HG02571 (cell line): ENCODE measurements at regions not wholly inside any gene's neighbourhood (a gene's known extent, or its start where the extent isn't known, plus 50 kb on each side); places are given as distances from the start of the nearest gene placed in this dataset.
"Not testable (repeated sequence)": the region's sequence is repeated elsewhere in the genome, so short reads cannot be mapped to it uniquely, and the experiment has no call there.

Source experiments
- ATAC-seq: cut with Tn5 transposase; IDR thresholded peaks from one replicate; pipeline ENCODE4 v1.9.1; 2021; ENCODE audit warnings: mild to moderate bottlenecking, moderate library complexity; ENCODE audit not compliant: unreplicated experiment

DNA sequence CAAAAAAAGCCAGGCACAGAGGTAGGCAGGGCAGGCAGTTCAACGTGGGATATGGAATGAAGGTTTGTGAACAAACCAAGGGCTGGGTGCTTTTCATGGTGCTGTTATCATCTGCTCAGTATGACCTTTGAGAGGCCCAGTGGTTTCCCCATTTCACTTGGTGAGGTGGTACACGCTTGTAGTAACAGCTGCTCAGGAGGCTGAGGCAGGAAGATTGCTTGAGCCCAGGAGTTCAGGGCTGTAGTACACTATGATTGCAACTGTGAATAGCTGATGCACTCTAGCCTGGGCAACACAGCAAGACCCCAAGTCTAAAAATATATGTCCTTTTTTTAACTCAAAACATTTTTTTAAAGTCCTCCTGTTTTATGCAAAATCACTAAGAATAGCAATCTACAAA, 174.8 kb downstream of the ENC1 start:
- ATAC-seq: no peak

DNA sequence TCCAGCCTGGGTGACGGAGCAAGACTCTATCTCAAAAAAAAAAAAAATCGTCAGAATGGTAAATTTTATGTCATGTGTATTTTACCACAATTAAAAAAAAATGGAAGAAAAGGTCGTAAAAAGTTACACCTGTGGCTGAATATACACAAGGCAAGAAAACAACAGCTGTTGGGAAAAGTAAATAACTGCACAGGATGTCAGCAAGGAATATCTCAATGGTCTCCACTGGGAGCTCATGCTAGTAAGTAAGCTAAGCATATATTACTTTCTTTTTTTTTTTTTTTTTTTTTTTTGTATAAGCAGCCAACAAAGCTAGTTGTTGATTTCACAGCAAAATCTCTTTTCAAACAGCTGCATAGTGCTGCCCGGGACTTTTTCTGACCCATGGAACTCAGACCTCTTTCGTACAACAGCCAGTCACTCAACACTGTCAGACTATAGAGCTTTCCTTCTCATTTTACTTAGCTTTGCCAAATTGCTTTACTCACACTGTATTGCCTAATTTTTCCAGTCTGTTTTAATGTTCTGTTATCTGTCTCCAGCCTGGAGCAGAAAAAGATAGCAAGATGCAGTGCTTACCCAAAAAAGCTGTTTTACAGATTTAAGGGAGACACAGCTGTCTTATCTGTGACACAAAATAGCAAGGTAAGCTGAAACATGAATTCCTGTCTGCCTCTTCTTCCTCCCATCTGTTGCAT, 175.9 kb downstream of the ENC1 start:
- no peak for ATAC-seq

DNA sequence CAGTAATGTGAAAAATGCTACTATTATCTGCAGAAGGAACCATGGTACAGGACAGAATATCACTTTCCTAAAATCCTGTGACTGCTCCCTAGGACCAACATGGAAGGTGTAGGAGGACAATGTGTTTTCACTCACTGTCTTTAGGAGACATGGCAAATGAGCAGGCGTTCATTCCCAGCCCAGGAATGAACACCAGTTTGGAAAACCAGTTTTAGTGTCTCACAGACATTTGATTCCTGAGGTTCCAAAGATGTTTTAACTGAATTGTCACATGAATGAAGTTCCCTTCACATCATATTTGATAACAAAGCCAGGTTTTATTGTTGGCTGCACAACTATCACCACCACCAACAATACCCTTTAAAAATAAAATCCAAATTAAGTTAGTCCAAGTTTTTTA, 178.2 kb downstream of the ENC1 start:
- no peak for ATAC-seq

DNA sequence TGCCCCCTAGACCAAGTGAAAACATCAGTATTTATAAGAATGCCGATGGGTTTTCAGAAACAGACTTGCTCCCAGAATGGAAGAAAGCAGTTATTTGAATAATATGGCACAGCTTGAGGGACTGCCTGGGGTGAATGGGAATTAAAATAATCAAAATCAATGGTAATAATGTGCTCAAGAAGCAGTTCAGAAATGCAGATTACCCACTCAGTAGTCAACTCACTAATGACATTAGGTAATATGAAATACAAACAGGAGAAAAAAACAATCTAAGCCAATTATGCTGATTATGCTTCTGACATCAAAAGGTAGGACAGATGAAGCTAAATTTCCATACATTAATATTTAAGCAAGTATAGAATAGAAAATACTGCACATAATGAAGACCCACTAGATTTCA, 179.3 kb downstream of the ENC1 start:
- ATAC-seq: no peak

DNA sequence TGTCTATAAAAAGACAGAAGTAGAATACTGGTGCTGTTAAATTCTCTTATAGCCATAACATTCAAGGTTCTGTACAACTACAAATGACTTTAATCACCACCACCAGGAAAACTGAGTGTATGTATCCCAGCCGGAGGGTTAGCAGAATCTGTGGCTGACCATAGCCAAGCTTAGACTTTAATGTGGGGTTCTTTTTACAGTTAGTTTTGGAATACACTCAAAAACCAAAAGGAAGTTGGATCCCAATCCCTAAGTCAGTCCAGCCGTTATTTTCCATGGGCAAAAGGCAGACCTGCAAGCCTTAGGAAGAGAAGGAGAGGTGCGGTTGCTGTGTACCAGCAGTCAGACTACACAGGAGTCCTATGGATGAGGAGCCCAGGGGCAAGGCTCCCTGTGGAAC, 179.8 kb downstream of the ENC1 start:
- no peak for ATAC-seq

DNA sequence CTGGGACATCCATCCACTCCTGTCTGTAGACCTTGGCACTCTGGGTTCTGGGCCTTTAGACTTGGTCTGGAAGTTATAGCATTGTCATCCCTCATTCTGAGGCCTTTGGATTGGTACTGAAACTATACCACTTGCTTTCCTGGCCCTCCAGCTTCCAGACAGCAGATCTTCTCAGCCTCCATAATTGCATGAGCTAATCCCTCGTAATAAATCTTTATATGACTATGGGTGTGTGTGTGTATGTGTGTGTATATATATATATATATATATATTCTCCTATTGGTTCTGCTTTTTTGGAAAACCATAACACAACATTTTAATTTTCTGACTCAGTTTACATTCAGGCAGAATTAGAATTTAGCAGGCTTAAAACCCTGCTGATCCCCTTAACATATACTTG, 180.5 kb downstream of the ENC1 start:
- no peak for ATAC-seq

DNA sequence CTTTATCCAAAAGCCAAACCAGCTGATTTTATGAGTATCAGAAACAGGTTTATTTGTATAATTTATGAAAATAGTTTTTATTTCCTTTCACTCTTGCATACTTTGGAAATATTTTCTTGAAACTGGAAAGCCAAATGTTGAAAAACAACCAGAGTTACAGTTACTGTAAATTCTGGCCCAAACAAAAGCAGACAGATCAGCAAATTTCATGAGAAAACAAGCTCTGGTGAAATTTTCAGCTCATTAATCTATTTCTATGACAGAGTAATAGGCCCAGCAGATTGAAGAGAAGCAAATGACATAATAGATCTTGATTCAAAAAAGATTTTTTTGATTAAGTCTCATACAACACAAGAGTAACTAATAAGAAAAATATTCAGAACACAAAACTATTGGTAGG, 182.7 kb downstream of the ENC1 start:
- ATAC-seq: no peak

DNA sequence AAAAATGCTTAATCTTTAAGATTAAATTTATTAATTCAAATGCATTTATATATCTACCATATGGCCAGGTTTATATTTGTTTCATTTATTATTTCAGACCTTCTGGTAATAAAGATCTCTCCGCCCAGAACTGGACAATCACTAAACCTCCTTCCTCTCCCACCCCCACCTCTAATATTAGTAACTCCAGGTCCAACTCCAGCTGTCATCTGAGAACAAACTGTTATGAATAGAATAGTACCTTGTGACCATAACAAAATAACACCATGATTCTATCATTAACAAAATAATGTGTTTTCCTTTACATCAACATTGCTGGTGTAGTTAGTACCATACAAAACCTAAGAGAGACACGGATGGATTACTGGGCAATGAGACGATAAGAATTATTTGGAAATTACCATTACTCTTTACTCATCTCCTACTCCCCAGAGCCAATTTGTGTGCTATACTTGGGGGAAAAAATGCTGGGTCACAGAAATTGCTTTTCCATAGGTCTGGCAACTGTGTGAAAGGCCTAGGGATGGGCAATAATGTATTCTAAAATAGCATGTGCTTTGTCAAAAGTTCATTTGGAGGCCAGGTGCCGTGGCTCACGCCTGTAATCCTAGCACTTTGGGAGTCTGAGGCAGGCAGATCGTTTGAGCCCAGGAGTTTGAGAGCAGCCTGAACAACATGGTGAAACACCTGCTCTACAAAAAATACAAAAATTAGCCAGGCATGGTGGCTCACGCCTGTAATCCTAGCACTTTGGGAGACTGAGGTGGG, 186.1 kb downstream of the ENC1 start:
- ATAC-seq: no peak

DNA sequence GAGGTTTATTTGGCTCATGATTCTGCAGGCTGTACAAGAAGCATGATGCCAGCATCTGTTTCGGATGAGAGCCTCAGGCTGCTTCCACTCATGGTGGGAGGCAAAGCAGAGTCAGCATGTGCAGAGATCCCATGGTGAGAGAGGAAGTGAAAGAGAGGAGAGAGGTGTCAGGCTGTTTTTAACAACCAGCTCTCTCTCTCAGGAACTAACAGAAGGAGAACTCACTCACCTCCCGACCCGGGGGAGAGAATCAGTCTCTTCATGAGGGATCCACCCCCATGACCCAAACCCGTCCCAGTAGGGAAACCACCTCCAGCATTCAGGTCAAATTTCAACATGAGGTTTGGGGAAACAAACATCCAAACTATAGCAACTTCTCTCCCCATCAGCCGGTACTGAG, 187.7 kb downstream of the ENC1 start:
- no peak for ATAC-seq

DNA sequence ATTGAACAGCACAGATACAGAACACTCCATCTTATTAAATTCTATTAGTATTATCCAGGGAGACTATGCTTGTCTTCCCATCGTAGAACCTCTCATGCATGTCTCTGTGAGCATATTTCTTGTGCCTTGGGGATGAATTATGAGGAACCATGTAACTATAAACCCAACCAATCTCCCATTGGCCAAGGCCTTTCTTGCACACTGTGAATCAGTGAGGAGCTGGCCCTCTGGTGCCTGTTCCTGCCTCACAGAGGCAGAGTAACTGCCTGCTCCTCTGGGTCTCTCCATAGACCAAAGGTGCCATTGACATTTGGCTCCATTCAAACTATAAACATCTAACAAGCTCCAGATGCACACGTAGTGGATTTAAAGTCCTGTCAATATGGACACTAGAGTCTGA, 190.4 kb downstream of the ENC1 start:
- no peak for ATAC-seq

DNA sequence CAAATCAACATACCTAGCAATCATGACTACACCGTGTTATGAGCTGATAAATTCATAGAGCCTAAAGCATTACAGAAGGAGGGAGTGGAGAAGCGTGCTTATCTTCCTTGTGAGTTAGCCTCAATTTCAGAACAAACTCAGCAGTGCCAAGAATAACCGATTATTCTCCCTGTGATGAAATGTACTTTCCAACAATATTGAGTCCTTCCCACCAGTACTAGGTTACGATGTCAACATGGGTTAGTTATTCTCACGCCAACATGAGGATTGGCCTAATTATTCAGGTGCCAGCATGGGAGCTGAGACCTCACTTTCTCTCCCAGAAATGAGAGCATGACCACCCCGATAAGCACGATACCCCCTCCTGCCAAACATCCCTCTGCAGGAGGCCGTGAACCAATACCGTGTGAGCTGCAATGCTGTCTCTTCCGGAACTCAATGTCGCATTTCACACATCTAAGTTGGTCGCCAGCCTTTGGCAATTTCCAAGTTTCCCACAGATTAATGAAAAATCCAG, 193.7 kb downstream of the ENC1 start:
- no peak for ATAC-seq

DNA sequence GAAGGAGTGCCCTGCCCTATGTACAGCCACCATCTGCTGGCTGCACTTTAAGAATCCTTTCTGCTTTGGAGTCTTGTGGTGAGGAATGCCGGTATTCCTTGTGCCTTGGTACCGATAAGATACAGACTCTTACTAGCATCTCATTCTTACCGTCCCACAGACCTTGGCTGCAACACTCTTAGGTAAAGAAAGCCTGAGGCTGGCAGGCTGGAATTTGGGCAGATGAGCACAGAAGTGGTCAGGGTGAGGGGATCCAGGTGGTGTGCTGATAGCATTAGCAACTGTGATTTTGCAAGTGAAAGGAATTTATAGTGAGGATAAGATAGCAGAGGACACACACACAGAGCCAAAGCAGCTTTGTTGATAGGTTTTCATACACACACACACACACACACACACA, 198.1 kb downstream of the ENC1 start:
- ATAC-seq: no peak

DNA sequence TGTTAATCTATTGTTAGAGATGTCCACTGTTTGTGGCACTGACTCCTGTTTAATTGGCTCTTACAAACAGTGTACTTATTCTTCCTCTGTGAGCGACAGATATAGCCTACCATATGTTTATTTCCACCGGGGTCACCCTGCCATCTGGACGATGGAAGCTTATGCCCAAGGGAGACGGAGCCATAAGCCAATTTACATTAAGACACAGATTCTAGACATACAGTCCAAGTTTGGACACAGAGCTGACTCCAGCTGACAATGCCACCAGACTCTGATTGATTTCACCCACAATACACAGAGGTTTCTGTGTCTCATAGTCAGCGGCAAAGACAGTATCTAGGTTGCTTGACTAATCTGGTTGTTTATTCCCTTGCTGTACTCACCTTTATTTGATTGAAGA, 198.9 kb downstream of the ENC1 start:
- ATAC-seq: no peak

DNA sequence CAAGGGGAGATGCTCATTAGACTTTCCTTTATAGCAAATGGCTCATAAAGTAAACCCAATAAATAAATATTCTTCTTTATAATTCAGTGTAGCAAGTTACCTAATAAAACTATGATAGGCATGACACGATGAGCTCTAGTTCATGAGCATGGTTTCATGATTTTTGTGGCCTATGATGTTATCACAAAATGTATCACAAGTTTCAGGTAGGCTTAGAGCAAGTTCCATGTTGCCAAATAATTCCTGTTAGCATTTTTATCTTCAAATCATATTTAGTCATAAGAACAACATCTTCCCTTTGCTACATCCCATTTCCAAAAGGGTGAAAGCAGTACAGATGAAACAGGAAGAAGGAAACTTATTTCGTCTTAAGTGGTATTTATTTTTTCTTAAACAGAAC, 200.2 kb downstream of the ENC1 start:
- ATAC-seq: no peak

DNA sequence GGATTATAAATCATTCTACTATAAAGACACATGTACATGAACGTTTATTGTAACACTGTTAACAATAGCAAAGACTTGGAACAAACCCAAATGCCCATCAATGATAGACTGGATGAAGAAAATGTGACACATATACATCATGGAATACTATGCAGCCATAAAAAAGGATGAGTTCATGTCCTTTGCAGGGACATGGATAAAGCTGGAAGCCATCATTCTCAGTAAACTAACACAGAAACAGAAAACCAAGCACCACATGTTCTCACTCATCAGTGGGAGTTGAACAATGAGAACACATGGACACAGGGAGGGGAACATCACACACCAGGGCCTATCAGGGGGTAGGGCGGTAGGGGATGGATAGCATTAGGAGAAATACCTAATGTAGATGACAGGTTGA, 202.7 kb downstream of the ENC1 start:
- ATAC-seq: not testable (repeated sequence)

DNA sequence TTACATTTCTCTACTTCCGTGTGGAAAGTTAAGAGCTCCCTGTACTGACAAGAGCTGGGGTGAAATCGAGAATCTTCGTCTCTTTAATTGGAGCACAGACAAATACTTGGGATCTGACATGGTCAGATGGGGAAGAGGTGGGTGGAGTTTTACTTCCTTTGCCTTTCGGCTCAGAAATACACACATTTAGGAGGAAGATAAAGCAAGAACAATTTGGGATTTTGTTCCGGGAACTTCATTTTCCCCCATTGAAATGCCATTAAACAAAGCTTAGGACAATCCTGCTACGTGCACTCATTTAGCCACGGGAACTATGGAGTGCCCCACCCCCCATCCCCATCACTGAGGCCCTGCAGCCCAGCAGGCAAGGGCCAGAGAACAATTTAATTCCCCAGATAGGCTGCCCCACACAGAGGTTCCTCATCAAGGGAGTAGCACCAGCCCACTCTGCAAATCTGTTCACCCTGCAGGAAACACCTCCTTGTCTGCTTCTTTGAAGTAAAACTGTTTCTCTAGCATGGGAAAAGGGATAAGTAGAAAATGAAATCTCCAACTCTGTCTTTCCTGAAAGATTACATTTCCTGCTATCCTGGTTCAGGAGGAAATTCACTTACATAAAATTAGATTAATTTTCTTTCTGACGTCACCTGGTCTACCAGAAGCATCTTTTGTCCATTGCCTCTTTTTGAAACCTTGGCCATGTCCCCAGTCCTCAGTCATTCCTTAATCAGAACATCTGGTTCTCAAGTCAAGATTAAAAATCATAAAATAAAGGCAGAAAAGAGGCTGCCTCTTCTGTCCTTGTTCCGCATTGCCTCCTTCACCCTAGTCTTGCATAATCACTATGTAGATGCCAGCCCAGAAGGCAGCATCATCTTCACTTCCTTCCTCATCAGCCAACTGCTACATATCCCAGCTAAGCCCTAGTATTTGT, 206.4 kb downstream of the ENC1 start:
- ATAC-seq: no peak

DNA sequence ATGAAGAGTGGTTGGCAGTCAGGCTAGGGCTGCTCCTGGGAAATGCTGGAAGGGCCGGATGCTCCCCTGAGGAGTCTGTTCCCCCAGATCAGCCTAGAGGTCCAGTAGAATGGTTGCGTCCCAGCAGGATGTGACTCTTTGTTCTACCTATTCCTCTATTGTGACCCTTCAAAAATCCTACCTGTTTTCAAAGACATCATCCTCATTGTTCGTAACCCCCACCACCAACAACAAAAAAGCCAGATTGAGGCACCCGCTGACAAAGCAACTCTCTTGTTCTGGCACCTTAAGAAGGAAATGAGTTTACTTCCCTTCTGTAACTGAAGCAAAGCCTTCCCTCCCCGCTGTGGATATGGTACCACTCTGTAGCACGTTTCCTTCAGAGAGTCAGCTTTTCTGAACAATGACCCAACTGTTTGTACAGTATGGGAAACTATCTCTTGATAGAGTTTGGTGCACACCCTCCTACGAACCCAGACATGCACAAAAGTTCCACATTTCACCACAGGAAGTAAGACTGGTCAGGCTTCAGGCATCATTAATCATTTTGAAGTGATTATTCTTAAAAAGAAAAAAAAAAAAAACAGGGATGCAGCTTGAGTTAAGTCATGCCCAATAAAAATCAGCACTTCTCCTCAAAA, 207.2 kb downstream of the ENC1 start:
- no peak for ATAC-seq

DNA sequence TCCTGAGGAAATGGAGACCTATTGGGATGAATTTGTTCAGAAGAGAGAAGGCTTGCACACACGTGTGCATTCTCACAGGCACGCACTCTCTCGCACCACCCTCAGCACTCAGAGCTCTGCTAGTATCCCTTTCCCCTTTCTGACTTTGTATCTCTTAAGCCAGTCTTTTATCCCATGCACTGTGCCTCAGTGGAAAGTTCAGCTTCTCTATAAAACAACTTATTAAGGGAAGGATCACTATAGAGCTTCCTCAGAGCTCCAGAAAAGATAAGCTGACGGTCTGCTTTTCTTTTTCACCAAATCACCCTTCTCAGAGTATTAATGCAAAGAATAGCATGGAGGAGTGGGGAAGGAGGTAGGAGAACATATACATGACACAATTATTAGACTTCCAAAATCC, 207.8 kb downstream of the ENC1 start:
- ATAC-seq: no peak

DNA sequence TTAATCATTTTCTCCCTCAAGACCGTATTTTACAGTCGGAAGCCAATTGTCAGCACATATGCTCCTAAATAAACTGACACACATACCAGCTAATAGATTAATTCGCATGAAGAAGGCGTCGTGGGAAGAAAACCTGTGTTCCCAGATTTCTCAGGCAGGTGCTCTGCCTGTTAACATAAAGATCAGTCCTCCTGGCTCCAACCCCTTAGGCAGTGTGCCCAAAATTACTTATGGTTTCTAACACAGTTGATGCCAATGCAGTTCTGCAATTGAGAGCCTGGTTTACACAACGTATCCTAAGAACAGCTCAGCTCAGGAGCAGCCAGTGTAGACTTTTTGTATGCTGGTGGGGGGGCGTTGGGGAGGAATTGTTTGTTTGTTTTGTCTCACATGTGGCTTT, 208.3 kb downstream of the ENC1 start:
- no peak for ATAC-seq

DNA sequence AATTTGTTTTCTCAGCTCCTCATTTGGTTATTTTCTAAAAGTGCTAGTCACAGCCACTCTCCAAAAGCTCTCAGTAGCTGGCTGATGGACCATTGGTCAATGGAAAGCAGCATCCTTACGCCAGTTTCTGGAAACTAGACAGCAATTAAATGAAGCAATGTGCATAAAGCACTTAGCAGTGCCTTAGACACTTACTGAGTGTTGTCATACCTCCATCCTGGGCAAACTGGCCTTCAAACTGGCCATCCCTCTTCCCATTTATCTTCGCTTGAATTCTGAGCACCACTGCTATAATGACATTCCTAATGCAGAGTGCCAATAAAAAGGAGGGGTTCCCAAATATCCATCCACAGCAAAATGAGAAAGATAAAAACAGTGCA, 209.2 kb downstream of the ENC1 start:
- no peak for ATAC-seq
